ENCODE measurements at regions not wholly inside any gene's neighbourhood (a gene's known extent, or its start where the extent isn't known, plus 50 kb on each side); places are given as distances from the start of the nearest gene placed in this dataset.
"Not testable (repeated sequence)": the region's sequence is repeated elsewhere in the genome, so short reads cannot be mapped to it uniquely, and the experiment has no call there.

DNA sequence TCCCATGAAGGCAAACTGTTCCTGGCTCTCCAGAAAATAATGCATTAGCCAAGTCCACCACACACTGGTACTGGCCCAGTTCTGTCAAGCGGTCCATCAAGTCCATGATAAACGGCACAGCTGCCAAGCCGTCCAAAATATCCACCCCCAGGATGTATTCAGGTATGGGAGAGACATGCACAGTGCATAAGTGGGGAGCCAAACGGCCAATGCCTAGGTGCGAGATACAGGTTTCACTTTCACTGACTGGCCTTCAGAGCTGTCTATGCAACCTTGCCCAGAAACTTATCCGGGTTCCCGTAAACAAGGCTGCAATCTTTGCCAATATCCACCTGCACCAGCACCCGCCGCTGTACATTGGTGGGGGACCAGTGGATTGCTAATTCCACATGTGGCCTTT is 795.8 kb downstream of the EFNA5 start:
- DNase-seq: no peak

DNA sequence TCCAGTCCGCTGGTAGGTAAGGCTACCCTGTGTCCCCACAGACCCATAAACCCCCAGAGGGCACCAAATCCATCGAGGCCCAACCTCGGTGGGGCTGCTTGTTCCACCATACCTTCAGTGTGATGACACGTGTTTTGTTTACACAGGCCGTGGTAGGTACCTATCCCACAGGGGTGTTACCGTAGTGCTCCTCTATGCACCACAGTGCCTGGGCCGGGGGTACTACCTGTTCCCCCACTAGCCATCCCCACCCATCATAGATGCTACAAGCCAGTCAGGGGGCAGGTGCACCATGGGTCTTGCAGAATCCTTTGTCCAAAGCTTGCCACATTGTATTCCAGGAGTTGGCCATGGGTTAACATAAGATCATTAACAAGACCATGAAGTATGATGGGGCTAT is 796.2 kb downstream of the EFNA5 start:
- DNase-seq: no peak

DNA sequence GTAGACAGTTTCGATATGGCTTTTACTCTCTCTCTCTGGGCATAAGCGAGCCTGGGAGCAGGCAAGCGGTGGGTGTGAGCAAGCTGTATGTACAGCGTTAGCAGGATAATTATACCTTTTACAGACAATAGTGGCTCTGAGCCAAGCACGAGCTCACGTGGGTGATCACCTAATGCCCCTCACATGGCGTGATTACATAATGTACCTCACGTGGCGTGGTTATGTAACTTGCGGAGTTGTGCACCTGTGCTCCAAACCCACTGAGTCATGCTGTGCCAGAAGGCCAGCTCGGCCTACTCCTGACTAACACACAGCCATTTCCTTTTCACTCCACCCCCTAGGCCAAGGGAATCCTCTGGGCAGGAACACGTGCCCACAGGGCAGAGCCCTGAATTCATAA is 797.2 kb downstream of the EFNA5 start:
- DNase-seq: no peak

DNA sequence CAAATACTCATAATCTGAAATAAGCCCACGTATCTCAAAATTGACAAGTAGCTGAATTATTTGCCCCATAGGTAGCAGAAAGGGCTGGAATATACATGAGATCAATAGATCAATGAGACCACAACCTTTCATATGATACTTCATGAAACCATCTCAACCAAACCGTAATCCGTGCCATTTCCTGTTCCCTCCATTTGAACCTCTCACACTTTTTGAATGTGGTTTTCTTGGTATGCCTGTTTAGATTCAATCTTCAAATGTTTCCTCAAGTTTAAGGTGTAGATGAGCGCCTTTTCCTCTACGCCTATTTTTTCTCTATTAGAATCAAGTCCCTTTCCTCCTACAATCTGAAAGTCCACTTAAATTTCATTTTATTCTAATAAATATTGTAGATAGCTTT is 805.5 kb downstream of the EFNA5 start:
- DNase-seq: no peak

DNA sequence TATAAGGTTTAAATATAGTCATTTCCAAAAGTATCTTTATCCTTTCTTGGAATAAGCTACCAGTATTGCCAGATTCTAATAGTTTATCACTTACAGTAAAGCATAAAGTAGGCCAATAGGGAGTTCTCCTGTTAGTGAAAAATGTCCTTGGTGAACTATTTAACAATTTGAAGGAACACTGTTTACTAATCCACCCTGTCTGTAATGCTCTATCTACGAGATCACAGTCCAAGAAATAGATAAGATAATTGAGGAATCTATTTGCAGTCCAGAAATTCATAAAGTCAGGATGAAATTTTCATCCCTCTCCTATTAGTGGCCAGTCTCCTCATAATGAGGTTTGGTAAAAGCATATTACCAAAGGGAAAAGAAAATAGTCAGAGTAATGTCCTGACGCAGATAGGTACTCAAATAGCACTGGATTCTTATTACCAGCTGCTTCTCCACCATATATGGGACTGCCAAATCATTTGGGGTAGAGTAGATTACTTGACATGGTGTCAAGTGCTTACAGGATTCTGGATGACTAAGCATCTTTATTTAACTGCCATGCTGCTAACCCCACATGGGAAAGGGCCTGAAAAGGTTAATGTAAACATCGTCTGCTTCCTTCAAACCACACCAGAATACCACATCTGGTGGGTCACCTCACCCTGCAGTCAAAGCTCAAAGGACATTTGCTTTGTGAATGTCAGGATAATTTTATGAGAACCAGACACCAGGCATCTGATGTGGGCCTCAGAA is 808.1 kb downstream of the EFNA5 start:
- no peak for DNase-seq

DNA sequence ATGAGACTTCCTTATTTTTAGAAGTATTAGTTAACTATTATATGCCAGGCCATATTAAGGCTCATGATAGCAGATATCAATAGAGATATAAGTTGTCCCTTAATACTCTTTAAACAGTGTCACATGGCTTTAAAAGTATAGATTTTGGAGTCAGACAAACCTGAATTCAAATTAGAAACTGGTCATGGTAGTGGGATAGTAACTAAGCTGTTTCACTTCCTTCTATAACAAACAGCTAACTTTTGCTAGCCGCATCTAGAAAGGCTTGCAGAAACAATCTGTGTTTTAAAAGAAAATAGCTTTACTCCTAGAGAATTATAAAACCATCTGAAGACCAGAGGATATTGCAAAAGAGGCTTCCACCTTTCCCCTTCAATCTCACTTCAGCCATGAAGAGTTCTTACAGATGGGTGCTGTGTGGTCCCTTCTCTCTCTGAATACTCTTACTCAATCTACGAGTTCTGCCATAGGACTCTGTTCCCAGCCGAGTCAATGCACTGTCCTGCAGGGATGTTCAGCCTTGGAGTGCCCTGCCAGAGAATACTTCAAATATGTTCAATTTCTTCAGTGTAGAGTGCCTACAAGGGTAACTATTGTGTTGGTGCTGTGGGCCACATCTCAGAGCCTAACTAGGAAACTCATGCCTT is 810.2 kb downstream of the EFNA5 start:
- DNase-seq: no peak

DNA sequence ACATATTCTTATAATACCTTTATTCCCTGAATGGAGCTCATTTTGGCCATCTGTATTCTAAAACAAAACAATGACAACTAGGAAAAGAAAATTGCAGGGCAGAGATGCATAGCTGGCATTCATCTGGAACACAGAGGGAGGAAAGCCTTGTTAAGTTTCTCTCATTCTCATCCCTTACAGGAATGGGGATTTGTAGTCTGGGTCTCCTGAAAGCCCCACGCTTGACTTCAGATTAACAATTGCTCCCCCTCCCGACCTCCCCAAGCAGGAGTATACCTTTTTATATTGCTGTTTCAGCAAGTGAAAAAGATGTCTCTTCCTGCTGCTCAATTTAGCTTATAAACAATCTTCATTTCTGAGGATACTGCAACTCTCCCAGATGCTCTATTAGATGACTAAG is 812.1 kb downstream of the EFNA5 start:
- DNase-seq: no peak

DNA sequence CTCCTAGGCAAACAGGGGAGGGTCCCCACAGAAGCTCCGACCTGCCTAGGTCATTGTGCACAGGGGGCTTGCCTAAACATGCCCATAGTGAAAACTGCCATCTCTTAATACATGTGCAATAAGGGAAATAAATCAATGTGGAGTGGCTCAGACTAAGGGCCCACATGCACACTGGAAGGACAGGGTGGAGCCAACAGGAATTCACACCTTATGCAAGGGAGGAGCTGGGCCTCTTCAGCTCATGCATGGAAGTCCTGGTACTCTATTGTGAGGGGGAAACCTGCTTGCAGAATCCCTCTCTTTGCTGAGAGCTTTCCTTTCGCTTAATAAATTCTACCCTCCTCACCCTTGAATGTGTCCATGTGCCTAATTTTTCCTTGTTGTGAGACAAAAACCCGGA is 815.8 kb downstream of the EFNA5 start:
- no peak for DNase-seq

DNA sequence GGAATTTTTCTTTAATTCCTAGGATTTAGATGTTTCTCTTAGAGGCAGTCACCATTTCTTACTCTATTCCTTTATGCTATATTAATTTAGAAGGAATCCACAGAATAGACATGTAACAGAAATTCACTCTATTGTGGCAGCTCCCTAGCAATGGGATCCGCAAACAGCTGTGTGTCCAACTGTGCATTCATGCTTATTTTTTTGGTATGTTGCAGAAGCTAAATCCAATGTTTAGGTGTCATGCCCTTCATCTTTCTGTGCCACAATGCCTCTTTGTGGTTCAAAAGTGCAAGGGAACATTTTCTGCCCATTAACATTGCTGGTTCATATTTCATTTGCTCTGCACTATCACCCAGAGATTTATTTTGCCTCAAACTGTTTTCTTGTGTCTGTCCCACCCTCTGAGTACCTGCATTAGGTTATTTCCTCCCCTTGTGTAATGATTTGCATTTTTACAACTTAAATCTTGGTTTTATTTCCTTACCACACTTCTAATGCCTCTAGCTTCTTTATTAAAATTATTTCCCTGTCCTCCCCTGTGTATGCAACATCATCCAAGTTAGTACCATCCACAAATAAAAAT is 816.5 kb downstream of the EFNA5 start:
- DNase-seq: no peak

DNA sequence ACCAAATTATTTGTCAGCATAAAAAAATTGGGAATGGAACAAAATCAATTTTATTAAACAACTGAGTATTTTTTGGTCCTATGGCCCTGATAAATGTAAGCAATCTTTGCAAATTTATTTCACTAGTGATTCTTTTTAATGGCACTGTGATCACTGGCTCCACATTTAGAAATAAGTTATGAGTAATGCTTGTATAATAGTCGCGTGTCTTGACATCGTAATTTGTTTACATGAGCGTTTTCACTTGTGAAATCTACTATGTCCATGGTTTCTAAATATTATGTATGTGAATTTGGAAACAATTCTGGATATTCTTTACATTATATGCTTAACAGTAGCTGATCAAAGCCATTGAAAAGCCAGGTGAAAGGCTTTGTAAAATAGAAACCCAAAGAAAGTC is 817.5 kb downstream of the EFNA5 start:
- no peak for DNase-seq

DNA sequence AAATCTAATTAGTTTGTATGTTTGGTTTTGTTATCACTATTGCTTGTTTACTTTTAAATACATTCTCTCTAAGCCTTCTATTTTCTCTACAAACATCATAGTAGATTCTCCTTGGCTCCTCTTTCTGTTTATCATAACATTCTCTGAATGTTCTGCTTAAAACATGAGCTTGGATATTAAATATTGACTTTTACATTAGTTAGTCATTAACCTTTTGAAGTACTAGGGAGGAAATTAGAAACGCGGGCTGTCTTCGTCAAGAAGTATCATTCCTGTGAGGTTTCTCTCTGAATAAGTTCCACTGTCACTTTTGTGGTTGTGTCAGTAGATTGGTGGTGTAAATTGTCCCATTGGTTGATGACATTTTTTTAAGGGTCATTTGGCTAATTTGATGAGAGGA is 821.5 kb downstream of the EFNA5 start:
- DNase-seq: no peak

DNA sequence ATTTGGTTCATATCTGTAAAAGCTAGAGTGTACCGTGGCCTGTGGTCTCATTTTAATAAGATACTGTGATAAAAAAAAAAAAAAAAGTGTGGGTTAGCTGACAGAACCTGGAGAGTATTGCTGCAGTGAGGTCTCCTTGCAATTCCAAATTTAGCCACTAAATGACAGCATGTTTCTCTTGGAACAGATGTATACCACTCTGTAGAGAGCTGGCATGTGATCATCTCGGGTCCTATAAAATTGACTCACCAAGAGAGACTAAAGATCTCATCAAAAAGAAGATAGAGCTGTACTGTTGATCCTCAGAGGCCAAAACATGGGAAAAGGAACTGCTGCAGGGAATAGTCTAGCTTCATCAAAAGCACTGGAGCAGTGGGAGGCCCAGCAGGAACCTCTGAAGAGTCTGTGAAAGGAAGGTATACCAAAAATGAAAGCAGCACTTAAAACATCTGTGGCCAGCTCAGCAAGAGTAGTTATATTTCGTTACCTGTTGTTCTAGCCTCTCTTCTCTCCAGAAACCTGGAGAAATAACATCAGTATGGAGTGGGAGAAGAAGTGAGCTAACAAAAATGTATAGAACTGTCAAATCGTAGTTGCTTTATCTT is 826.8 kb downstream of the EFNA5 start:
- no peak for DNase-seq

DNA sequence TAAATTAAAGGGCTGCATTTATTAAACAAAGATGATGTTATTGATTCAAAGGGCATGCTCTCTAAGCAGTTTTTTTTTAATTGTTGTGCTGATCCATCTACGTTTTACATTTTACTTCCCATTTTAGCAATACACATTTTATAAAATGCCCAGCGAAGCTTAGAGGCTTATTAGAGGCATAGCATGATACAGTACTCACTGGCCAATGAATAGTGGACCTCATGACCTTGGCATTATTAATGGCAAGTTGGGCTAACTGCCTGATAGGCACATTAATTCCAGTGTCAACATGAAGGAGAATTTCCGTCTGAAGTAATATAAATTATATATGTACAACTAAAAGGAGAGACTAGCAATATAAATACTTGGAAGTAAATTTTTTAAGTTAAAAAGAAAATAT is 837.2 kb downstream of the EFNA5 start:
- DNase-seq: no peak

DNA sequence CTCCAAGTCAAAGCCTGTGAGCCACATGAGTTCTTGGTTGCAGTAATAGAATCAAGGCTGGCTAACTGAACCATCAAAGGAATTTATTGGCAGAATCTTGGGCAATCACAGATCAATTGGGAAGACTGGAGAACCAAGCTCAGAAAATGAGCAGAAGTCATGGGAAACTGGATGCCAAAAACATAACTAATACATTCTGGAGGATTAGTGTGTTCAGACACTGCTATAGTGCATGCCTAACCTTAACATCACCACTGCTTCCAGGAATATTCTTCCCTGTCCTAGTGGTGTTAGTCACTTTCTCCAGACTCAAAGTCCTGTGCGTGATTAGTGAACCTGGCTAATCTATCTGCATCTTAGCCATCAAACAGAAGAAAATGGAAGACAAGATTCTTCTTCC is 843.7 kb downstream of the EFNA5 start:
- no peak for DNase-seq

DNA sequence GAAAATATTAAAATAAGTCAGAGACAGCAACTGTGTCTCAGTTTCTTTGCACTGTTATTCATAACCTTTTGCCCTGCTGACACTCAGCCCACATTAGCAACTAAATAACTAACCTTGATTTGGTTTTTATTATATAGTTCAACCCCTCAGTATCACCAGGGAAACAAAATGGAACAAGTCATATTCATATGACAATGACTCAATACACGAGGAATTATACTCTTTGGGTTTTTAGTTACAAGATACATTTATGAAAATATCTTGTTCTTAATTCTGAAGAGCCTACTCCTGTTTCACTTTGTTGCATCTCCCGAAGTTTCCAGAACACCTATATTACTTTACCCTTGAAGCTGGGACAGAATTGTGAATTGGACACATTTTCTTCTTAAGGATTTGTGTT is 845.4 kb downstream of the EFNA5 start:
- no peak for DNase-seq

DNA sequence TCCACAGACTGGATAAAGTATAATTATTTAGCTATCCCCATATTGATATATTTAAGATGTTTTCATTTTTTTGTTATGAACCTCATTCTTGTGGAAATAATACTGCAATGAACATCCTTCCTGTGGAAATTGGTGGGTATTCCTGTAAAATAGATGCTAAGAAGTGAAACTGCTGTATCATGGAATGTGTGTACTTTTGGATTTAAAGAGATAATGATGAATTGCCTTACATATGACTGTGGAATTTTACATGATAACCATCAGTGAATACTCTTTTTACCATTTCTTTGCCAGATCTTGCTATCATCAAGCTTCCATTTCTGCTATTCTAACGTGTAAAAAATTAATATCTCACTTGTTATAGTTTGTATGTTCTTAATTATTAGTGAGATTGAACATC is 847.9 kb downstream of the EFNA5 start:
- DNase-seq: no peak

DNA sequence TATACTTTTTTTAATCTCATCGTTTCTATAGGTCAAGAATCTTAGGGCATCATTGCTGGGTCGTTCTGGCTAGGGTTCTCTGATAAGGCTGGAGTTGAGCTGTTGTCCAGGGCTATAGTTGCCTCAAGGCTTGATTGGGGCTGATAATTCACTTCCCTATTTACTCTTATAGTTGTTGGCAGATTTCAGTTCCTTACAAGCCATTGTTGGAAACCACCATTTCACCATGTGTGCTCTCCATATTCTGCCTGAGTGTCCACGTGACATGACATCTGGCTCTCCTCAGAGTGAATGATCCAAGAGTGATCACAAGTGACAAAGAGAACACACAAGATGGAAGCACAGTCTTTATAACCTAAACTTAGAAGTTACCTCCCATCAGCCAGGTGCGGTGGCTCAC is 852.2 kb downstream of the EFNA5 start:
- DNase-seq: no peak

DNA sequence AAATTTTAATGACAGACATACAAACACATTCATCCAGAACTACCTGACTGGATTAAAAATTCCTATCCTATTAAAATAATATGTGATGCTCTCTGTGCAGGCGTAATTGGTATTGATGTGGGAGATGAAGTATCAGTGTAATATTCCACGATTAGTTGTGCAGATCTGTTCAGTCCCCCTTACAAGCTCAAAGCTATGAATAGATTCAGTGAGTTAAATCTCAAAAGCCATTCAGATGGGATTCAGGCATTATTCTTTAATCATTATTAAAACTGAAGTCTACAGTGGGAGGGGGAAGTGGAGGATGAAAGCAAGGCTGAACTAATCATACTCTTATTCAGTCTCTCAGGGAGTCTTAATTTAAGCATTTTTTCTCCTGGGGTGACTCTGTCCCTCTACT is 855.8 kb downstream of the EFNA5 start:
- no peak for DNase-seq

DNA sequence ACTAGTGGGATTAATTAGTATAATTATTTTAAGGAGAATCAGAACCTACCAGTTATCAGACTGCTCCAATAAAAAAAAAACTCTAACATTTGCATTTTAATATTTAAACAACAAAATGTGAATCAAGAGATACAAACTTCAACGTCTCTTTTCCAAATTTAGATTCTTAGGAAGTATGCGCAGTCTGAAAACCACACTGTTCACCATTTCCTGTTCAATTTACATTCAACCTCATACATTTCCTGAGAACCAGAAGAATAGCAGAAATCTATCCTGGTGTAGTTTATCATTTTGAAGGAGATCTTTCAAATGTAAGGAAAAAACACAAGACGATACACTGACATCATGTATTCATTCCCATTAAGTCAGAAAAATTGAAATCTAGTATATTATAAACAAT is 869.2 kb downstream of the EFNA5 start:
- DNase-seq: no peak

DNA sequence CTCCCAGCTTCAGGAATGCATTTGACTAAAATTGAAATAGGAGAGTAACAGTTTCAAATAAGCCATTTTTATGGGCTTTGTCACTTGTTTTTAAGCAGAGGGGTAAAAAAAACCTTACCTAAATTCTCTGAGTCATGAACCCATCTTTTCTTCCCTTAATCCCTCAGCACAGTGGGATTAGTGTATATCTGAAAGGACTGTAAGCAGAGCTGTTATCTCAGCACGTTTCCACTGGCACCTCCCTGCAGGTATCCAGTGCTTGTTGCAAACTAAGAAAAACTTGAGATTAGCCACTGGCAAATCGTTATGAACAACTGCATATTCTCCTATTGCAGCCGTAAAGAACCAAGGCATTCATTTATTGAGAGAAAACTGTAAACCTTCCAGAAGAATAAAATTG is 872.7 kb downstream of the EFNA5 start:
- no peak for DNase-seq

DNA sequence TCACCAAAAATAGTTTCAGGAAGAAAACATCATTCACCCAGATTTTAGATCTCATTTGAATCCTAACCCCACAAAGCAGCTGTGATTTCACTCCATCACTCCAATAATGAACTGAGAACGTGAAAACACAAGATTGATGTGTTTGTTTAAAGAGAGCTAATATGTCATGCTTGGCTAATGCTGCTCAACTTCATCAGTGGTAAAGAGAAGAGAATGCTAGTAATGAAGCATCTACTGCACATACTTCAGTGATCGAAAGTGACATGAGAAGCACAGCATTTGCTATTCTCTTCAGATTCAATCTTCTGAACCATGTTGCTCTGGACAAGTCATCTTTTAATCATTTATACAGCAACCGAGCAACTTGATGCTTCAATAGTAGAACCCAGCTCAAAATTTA is 874.7 kb downstream of the EFNA5 start:
- DNase-seq: no peak

DNA sequence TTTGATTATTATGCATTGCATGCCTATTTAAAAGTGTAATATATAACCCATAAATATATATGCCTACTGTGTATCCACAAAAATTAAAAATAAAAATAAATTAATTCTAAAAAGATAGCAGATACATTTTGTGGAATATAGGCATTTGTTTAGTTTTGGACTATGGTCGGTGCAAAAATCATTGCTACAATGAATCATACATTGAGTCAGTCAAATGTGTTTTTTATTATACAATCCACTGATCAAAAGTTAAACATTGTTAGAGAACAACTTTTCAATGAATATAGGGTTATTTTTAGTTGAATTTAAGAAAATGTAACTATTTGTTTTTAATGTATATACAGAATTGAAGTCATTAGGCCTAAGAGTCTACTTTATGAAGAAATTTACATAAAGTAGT is 885.9 kb downstream of the EFNA5 start:
- no peak for DNase-seq

DNA sequence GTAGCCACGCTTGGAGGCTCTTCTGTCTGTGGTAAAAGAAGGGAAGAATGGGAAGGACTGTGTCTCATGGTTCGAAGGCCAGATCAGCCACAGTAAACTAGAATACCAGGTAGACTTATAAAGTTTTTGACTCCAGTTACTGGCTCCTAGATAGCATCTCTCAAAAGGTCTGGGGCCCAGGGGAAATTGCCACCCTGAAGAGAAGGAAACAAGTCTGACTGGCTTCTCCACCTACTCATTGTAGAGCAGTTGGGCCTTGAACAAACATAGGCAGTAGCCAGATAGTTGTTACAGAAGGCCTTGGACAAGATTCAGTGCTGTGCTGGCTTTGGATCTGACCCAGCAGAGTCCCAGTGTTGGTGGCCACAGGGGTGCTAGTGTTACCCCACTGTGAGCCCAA is 890.4 kb downstream of the EFNA5 start:
- no peak for DNase-seq

DNA sequence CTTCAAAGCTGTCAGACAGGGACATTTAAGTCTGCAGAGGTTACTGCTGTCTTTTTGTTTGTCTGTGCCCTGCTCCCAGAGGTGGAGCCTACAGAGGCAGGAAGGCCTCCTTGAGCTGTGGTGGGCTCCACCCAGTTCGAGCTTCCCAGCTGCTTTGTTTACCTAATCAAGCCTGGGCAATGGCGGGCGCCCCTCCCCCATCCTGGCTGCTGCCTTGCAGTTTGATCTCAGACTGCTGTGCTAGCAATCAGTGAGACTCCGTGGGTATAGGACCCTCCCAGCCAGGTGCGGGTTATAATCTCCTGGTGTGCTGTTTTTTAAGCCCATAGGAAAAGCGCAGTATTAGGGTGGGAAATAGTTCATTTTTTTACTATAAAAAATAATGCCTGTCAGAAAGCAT is 894.2 kb downstream of the EFNA5 start:
- DNase-seq: not testable (repeated sequence)
